ENCODE measurements at regions not wholly inside any gene's neighbourhood (a gene's known extent, or its start where the extent isn't known, plus 50 kb on each side); places are given as distances from the start of the nearest gene placed in this dataset.

- no peak overlapping the region for H3K27ac ChIP-seq (ENCODE audit: low read depth in 1 of 2, low read length in 1 of 2)
- TF ChIP-seq CTCF (IDR thresholded peaks at IDR 0.05; ENCODE audit: control extremely low read depth, extremely low read depth), result no peak
- H3K4me3 ChIP-seq, result no peak overlapping the region
- peaks cover 0 to 6% (median 0%) of the 10 kb centered on the region in 5 donors for H3K4me1 ChIP-seq (ENCODE audit: control insufficient read depth in 5 of 5, insufficient read depth in 5 of 5, low read length in 5 of 5)
- ATAC-seq (ENCODE audit: insufficient read depth, low FRiP score) (no peak), DNase-seq (no peak)
- 90 to 93% methylated on average over 2 of the region's 2 CpGs for WGBS, 2 donors
- H3K36me3 ChIP-seq (ENCODE audit: control insufficient read depth in 4 of 4, insufficient read depth in 4 of 4, low read length in 4 of 4), result no peaks in the 10 kb centered on the region
- H3K9me3 ChIP-seq (ENCODE audit: control insufficient read depth in 4 of 4, insufficient read depth in 3 of 4, low read length in 3 of 4), result no peaks in the 10 kb centered on the region
- no peaks in the 10 kb centered on the region for H3K27me3 ChIP-seq (ENCODE audit: control insufficient read depth in 3 of 3, insufficient read depth in 3 of 3, low read length in 2 of 3)
- no peak overlapping the region for H3K9ac ChIP-seq (ENCODE audit: insufficient read depth in 1 of 2, low read length in 2 of 2)
Observed at GRCh38 chr3:102571720-102572384, 137.0 kb downstream of the ZPLD1 start.

GRCh38 chr3:102573483-102574028 lies 138.7 kb downstream of the ZPLD1 start:
- H3K4me1 ChIP-seq (ENCODE audit: control insufficient read depth in 5 of 5, insufficient read depth in 5 of 5, low read length in 5 of 5), result peaks cover 0 to 14% (median 0%) of the 10 kb centered on the region in 5 donors
- H3K27ac ChIP-seq (ENCODE audit: low read depth in 1 of 2, low read length in 1 of 2), result no peak overlapping the region
- 70 to 79% methylated on average over 3 of the region's 3 CpGs for WGBS, 2 donors
- DNase-seq (no peak), ATAC-seq (ENCODE audit: insufficient read depth, low FRiP score) (no peak)
- no peaks in the 10 kb centered on the region for H3K27me3 ChIP-seq (ENCODE audit: control insufficient read depth in 3 of 3, insufficient read depth in 3 of 3, low read length in 2 of 3)
- H3K9ac ChIP-seq (ENCODE audit: insufficient read depth in 1 of 2, low read length in 2 of 2), result no peak overlapping the region
- no peak overlapping the region for H3K4me3 ChIP-seq
- no peaks in the 10 kb centered on the region for H3K9me3 ChIP-seq (ENCODE audit: control insufficient read depth in 4 of 4, insufficient read depth in 3 of 4, low read length in 3 of 4)
- H3K36me3 ChIP-seq (ENCODE audit: control insufficient read depth in 4 of 4, insufficient read depth in 4 of 4, low read length in 4 of 4), result no peaks in the 10 kb centered on the region
- TF ChIP-seq CTCF (IDR thresholded peaks at IDR 0.05; ENCODE audit: control extremely low read depth, extremely low read depth), result no peak

GRCh38 chr3:102574355-102574754 lies 139.5 kb downstream of the ZPLD1 start:
- Histone ChIP-seq H3K4me1 (ENCODE audit: control insufficient read depth in 5 of 5, insufficient read depth in 5 of 5, low read length in 5 of 5) (peaks cover 0 to 14% (median 0%) of the 10 kb centered on the region in 5 donors), H3K9ac (ENCODE audit: insufficient read depth in 1 of 2, low read length in 2 of 2) (no peak overlapping the region), H3K36me3 (ENCODE audit: control insufficient read depth in 4 of 4, insufficient read depth in 4 of 4, low read length in 4 of 4) (no peaks in the 10 kb centered on the region), H3K27me3 (ENCODE audit: control insufficient read depth in 3 of 3, insufficient read depth in 3 of 3, low read length in 2 of 3) (no peaks in the 10 kb centered on the region), H3K4me3 (no peak overlapping the region), H3K27ac (ENCODE audit: low read depth in 1 of 2, low read length in 1 of 2) (no peak overlapping the region), H3K9me3 (ENCODE audit: control insufficient read depth in 4 of 4, insufficient read depth in 3 of 4, low read length in 3 of 4) (no peaks in the 10 kb centered on the region)
- TF ChIP-seq CTCF (IDR thresholded peaks at IDR 0.05; ENCODE audit: control extremely low read depth, extremely low read depth), result no peak
- DNase-seq, result no peak
- ATAC-seq (ENCODE audit: insufficient read depth, low FRiP score), result no peak
- 71 to 86% methylated on average over 6 of the region's 6 CpGs for WGBS, 2 donors

Measured in lung (tissue), 11 donors.